ENCODE measurements at regions not wholly inside any gene's neighbourhood (a gene's known extent, or its start where the extent isn't known, plus 50 kb on each side); places are given as distances from the start of the nearest gene placed in this dataset.
A peak's percentile ranks its signal among the peaks of the same experiment; 100 is the strongest.

GRCh38 chr3:3366386-3366785 is 186.9 kb upstream of the CRBN start:
- Histone ChIP-seq H3K4ac (ENCODE audit: low read depth, low read length) (no peak overlapping the region), H2BK120ac (ENCODE audit: insufficient read depth, low read length, poor library complexity) (no peak overlapping the region), H4K91ac (ENCODE audit: low read depth, low read length) (no peak overlapping the region), H4K8ac (ENCODE audit: low read depth, low read length) (no peak overlapping the region), H3K14ac (ENCODE audit: low read length) (no peak overlapping the region), H3K27ac (ENCODE audit: low read depth, low read length) (no peak overlapping the region), H2AK5ac (ENCODE audit: low read length) (no peak overlapping the region), H3K23ac (ENCODE audit: low read length) (no peak overlapping the region), H3K4me1 (ENCODE audit: control insufficient read depth in 1 of 2, insufficient read depth in 2 of 2, low read length in 2 of 2) (no peaks in the 10 kb centered on the region), H3K4me3 (ENCODE audit: low read depth, low read length) (no peak overlapping the region), H3K36me3 (ENCODE audit: control insufficient read depth in 1 of 2, insufficient read depth in 2 of 2, low read length in 2 of 2) (no peaks in the 10 kb centered on the region), H3K18ac (ENCODE audit: low read length) (no peak overlapping the region), H2AFZ (ENCODE audit: insufficient read depth, low read length, poor library complexity) (no peak overlapping the region), H3K9ac (ENCODE audit: low read length) (no peak overlapping the region), H3K4me2 (ENCODE audit: low read length) (no peak overlapping the region), H3K9me3 (ENCODE audit: insufficient read depth, low read depth, low read length) (no peaks in the 10 kb centered on the region), H3K79me1 (ENCODE audit: low read length) (no peaks in the 10 kb centered on the region), H3K27me3 (ENCODE audit: insufficient read depth, low read length) (no peaks in the 10 kb centered on the region), H2BK12ac (ENCODE audit: low read length) (no peak overlapping the region), H2BK5ac (ENCODE audit: low read depth, low read length, poor library complexity) (no peak overlapping the region), H3K79me2 (ENCODE audit: control insufficient read depth, insufficient read depth, low read length, poor library complexity) (no peaks in the 10 kb centered on the region), H4K12ac (ENCODE audit: low read depth, low read length) (no peak overlapping the region)
- no peak for DNase-seq
- no CpG with 5 or more reads among the region's 5 CpGs for WGBS (ENCODE audit: extremely low coverage, insufficient coverage, insufficient read length)

DNA sequence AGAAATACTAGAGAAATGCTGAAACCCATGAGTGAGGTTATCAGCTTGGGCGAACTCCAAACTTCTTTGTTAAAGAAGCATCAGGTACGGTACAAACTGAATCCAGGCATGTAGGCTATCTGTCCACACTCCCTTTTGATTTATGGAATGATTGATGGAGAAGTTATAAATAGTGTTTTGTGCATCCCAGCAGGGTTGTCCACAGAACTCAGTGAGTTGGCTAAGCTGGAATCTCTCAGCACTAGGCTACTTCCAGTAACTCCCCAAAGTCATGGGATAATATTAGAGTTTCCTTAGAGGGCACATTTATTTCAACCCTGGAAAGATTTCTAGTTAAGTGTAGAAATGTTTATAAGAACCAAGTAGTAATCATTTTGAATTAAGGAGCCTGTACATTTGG is 186.2 kb upstream of the CRBN start:
- Histone ChIP-seq H3K9me3 (ENCODE audit: insufficient read depth, low read depth, low read length) (no peaks in the 10 kb centered on the region), H3K18ac (ENCODE audit: low read length) (no peak overlapping the region), H3K4me2 (ENCODE audit: low read length) (no peak overlapping the region), H3K4ac (ENCODE audit: low read depth, low read length) (no peak overlapping the region), H4K91ac (ENCODE audit: low read depth, low read length) (no peak overlapping the region), H3K27ac (ENCODE audit: low read depth, low read length) (no peak overlapping the region), H4K12ac (ENCODE audit: low read depth, low read length) (no peak overlapping the region), H3K4me1 (ENCODE audit: control insufficient read depth in 1 of 2, insufficient read depth in 2 of 2, low read length in 2 of 2) (no peaks in the 10 kb centered on the region), H2BK5ac (ENCODE audit: low read depth, low read length, poor library complexity) (no peak overlapping the region), H3K9ac (ENCODE audit: low read length) (no peak overlapping the region), H3K36me3 (ENCODE audit: control insufficient read depth in 1 of 2, insufficient read depth in 2 of 2, low read length in 2 of 2) (no peaks in the 10 kb centered on the region), H2AK5ac (ENCODE audit: low read length) (no peak overlapping the region), H3K23ac (ENCODE audit: low read length) (no peak overlapping the region), H2BK12ac (ENCODE audit: low read length) (no peak overlapping the region), H3K27me3 (ENCODE audit: insufficient read depth, low read length) (no peaks in the 10 kb centered on the region), H3K4me3 (ENCODE audit: low read depth, low read length) (no peak overlapping the region), H3K79me1 (ENCODE audit: low read length) (no peaks in the 10 kb centered on the region), H2AFZ (ENCODE audit: insufficient read depth, low read length, poor library complexity) (no peak overlapping the region), H2BK120ac (ENCODE audit: insufficient read depth, low read length, poor library complexity) (no peak overlapping the region), H3K79me2 (ENCODE audit: control insufficient read depth, insufficient read depth, low read length, poor library complexity) (no peaks in the 10 kb centered on the region), H3K14ac (ENCODE audit: low read length) (no peak overlapping the region), H4K8ac (ENCODE audit: low read depth, low read length) (no peak overlapping the region)
- DNase-seq, result no peak
- WGBS (ENCODE audit: extremely low coverage, insufficient coverage, insufficient read length), result no CpG with 5 or more reads among the region's 2 CpGs

- H4K12ac ChIP-seq (ENCODE audit: low read depth, low read length), result no peak overlapping the region
- no peak overlapping the region for H3K18ac ChIP-seq (ENCODE audit: low read length)
- H2BK12ac ChIP-seq (ENCODE audit: low read length), result no peak overlapping the region
- no peak overlapping the region for H2BK120ac ChIP-seq (ENCODE audit: insufficient read depth, low read length, poor library complexity)
- H3K27me3 ChIP-seq (ENCODE audit: insufficient read depth, low read length), result no peaks in the 10 kb centered on the region
- peaks cover 3% of the 10 kb centered on the region for H3K9me3 ChIP-seq (ENCODE audit: insufficient read depth, low read depth, low read length)
- no peaks in the 10 kb centered on the region for H3K36me3 ChIP-seq (ENCODE audit: control insufficient read depth in 1 of 2, insufficient read depth in 2 of 2, low read length in 2 of 2)
- H3K79me1 ChIP-seq (ENCODE audit: low read length), result no peaks in the 10 kb centered on the region
- H4K8ac ChIP-seq (ENCODE audit: low read depth, low read length), result no peak overlapping the region
- no peak overlapping the region for H3K27ac ChIP-seq (ENCODE audit: low read depth, low read length)
- H3K4me3 ChIP-seq (ENCODE audit: low read depth, low read length), result no peak overlapping the region
- DNase-seq, result no peak
- H3K23ac ChIP-seq (ENCODE audit: low read length), result no peak overlapping the region
- no peak overlapping the region for H3K4ac ChIP-seq (ENCODE audit: low read depth, low read length)
- H3K14ac ChIP-seq (ENCODE audit: low read length), result no peak overlapping the region
- H3K79me2 ChIP-seq (ENCODE audit: control insufficient read depth, insufficient read depth, low read length, poor library complexity), result no peaks in the 10 kb centered on the region
- no peak overlapping the region for H3K9ac ChIP-seq (ENCODE audit: low read length)
- H2BK5ac ChIP-seq (ENCODE audit: low read depth, low read length, poor library complexity), result no peak overlapping the region
- H3K4me2 ChIP-seq (ENCODE audit: low read length), result no peak overlapping the region
- H4K91ac ChIP-seq (ENCODE audit: low read depth, low read length), result no peak overlapping the region
- no peaks in the 10 kb centered on the region for H3K4me1 ChIP-seq (ENCODE audit: control insufficient read depth in 1 of 2, insufficient read depth in 2 of 2, low read length in 2 of 2)
- no peak overlapping the region for H2AFZ ChIP-seq (ENCODE audit: insufficient read depth, low read length, poor library complexity)
- H2AK5ac ChIP-seq (ENCODE audit: low read length), result no peak overlapping the region
Observed at GRCh38 chr3:3356846-3357245, 177.4 kb upstream of the CRBN start.

DNA sequence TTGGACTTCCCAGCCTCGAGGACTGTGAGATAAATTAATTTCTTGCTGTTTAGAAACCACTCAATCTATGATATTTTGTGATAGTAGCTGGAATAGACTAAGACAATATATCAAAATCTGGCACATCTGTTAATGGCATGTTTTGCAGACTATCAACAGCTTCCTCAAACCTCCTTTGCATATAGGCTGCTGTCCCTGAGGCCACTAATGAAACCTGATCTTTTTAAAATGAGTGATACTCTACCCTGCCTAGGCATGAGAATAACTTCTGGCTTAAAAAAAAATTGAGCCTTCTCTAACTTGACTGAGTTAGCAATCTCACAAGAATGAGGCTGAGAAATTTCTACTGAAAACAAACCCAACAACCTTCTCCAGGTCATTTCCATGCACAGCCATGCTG is 176.0 kb upstream of the CRBN start:
- Histone ChIP-seq H4K8ac (ENCODE audit: low read depth, low read length) (no peak overlapping the region), H3K4me1 (ENCODE audit: control insufficient read depth in 1 of 2, insufficient read depth in 2 of 2, low read length in 2 of 2) (no peaks in the 10 kb centered on the region), H3K27ac (ENCODE audit: low read depth, low read length) (no peak overlapping the region), H3K27me3 (ENCODE audit: insufficient read depth, low read length) (no peaks in the 10 kb centered on the region), H3K36me3 (ENCODE audit: control insufficient read depth in 1 of 2, insufficient read depth in 2 of 2, low read length in 2 of 2) (no peaks in the 10 kb centered on the region), H2BK12ac (ENCODE audit: low read length) (no peak overlapping the region), H3K4me2 (ENCODE audit: low read length) (no peak overlapping the region), H4K91ac (ENCODE audit: low read depth, low read length) (no peak overlapping the region), H3K4me3 (ENCODE audit: low read depth, low read length) (no peak overlapping the region), H3K9ac (ENCODE audit: low read length) (no peak overlapping the region), H2AK5ac (ENCODE audit: low read length) (no peak overlapping the region), H3K4ac (ENCODE audit: low read depth, low read length) (no peak overlapping the region), H3K79me1 (ENCODE audit: low read length) (no peaks in the 10 kb centered on the region), H2AFZ (ENCODE audit: insufficient read depth, low read length, poor library complexity) (no peak overlapping the region), H2BK5ac (ENCODE audit: low read depth, low read length, poor library complexity) (no peak overlapping the region), H2BK120ac (ENCODE audit: insufficient read depth, low read length, poor library complexity) (no peak overlapping the region), H4K12ac (ENCODE audit: low read depth, low read length) (no peak overlapping the region), H3K18ac (ENCODE audit: low read length) (no peak overlapping the region), H3K14ac (ENCODE audit: low read length) (no peak overlapping the region), H3K23ac (ENCODE audit: low read length) (no peak overlapping the region), H3K79me2 (ENCODE audit: control insufficient read depth, insufficient read depth, low read length, poor library complexity) (no peaks in the 10 kb centered on the region), H3K9me3 (ENCODE audit: insufficient read depth, low read depth, low read length) (peaks cover 3% of the 10 kb centered on the region)
- peak in 1 of 2 donors; percentile 2 for DNase-seq
- no CpG with 5 or more reads among the region's 1 CpG for WGBS (ENCODE audit: extremely low coverage, insufficient coverage, insufficient read length)

DNA sequence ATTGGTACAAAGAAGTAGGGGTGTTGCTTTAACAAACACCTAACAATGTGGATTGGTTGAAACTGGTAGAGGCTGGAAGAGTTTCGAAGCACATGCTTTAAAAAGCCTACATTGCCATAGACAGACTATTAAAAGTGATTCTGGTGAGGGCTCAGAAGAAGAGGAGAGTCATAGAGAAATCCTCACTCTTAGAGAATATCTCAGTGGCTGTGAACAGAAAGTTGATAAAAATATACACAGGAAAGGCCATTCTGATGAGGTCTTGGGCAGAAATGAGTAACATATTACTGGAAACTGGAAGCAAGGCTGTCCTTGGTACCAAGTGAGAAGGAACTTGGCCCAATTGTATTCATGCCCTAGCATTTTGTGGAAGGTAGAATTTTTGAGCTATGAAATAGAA is 173.7 kb upstream of the CRBN start:
- no peak overlapping the region for H3K4me3 ChIP-seq (ENCODE audit: low read depth, low read length)
- H3K79me2 ChIP-seq (ENCODE audit: control insufficient read depth, insufficient read depth, low read length, poor library complexity), result no peaks in the 10 kb centered on the region
- no peak for DNase-seq
- H4K8ac ChIP-seq (ENCODE audit: low read depth, low read length), result no peak overlapping the region
- H3K27me3 ChIP-seq (ENCODE audit: insufficient read depth, low read length), result no peaks in the 10 kb centered on the region
- H2BK5ac ChIP-seq (ENCODE audit: low read depth, low read length, poor library complexity), result no peak overlapping the region
- no peak overlapping the region for H3K27ac ChIP-seq (ENCODE audit: low read depth, low read length)
- no peak overlapping the region for H4K91ac ChIP-seq (ENCODE audit: low read depth, low read length)
- no peak overlapping the region for H3K9ac ChIP-seq (ENCODE audit: low read length)
- no peaks in the 10 kb centered on the region for H3K4me1 ChIP-seq (ENCODE audit: control insufficient read depth in 1 of 2, insufficient read depth in 2 of 2, low read length in 2 of 2)
- H3K4me2 ChIP-seq (ENCODE audit: low read length), result no peak overlapping the region
- H2BK12ac ChIP-seq (ENCODE audit: low read length), result no peak overlapping the region
- H3K79me1 ChIP-seq (ENCODE audit: low read length), result no peaks in the 10 kb centered on the region
- H3K14ac ChIP-seq (ENCODE audit: low read length), result no peak overlapping the region
- H3K9me3 ChIP-seq (ENCODE audit: insufficient read depth, low read depth, low read length), result peaks cover 3% of the 10 kb centered on the region
- H3K4ac ChIP-seq (ENCODE audit: low read depth, low read length), result no peak overlapping the region
- H2AFZ ChIP-seq (ENCODE audit: insufficient read depth, low read length, poor library complexity), result no peak overlapping the region
- H3K18ac ChIP-seq (ENCODE audit: low read length), result no peak overlapping the region
- H3K23ac ChIP-seq (ENCODE audit: low read length), result no peak overlapping the region
- H4K12ac ChIP-seq (ENCODE audit: low read depth, low read length), result no peak overlapping the region
- no CpG with 5 or more reads among the region's 1 CpG for WGBS (ENCODE audit: extremely low coverage, insufficient coverage, insufficient read length)
- H2BK120ac ChIP-seq (ENCODE audit: insufficient read depth, low read length, poor library complexity), result no peak overlapping the region
- H3K36me3 ChIP-seq (ENCODE audit: control insufficient read depth in 1 of 2, insufficient read depth in 2 of 2, low read length in 2 of 2), result no peaks in the 10 kb centered on the region
- no peak overlapping the region for H2AK5ac ChIP-seq (ENCODE audit: low read length)

Data from trophoblast cell (in vitro differentiated cells and primary cell).